BLaER1 (cell line): ENCODE measurements at regions not wholly inside any gene's neighbourhood (a gene's known extent, or its start where the extent isn't known, plus 50 kb on each side); places are given as distances from the start of the nearest gene placed in this dataset.
"Not testable (repeated sequence)": the region's sequence is repeated elsewhere in the genome, so short reads cannot be mapped to it uniquely, and the experiment has no call there.

ENCODE experiments used
- H3K27ac ChIP-seq: shearing (Covaris generic); formaldehyde crosslinking; 2 replicates; pipeline ENCODE4 v1.8.1; 2022
- H3K27me3 ChIP-seq: shearing (Covaris generic); formaldehyde crosslinking; 2 replicates; pipeline ENCODE4 v1.8.1; 2022
- H3K36me3 ChIP-seq: shearing (Covaris generic); formaldehyde crosslinking; 2 replicates; pipeline ENCODE4 v1.8.1; 2022
- H3K4me1 ChIP-seq: shearing (Covaris generic); formaldehyde crosslinking; 2 replicates; pipeline ENCODE4 v1.8.1; 2022
- H3K4me2 ChIP-seq: shearing (Covaris generic); formaldehyde crosslinking; 2 replicates; pipeline ENCODE4 v1.8.1; 2022
- H3K4me3 ChIP-seq: shearing (Covaris generic); formaldehyde crosslinking; 2 replicates; pipeline ENCODE4 v1.8.1; 2022
- H3K9ac ChIP-seq: shearing (Covaris generic); formaldehyde crosslinking; 2 replicates; pipeline ENCODE4 v1.8.1; 2022
- H3K9me3 ChIP-seq: shearing (Covaris generic); formaldehyde crosslinking; 2 replicates; pipeline ENCODE4 v1.8.1; 2022
- H4K20me1 ChIP-seq: shearing (Covaris generic); formaldehyde crosslinking; 2 replicates; pipeline ENCODE4 v1.8.1; 2022
- Cebpa-rat ChIP-seq: shearing (Covaris generic); IDR thresholded peaks from 2 replicates; pipeline ENCODE4 v1.8.1; 2022

DNA sequence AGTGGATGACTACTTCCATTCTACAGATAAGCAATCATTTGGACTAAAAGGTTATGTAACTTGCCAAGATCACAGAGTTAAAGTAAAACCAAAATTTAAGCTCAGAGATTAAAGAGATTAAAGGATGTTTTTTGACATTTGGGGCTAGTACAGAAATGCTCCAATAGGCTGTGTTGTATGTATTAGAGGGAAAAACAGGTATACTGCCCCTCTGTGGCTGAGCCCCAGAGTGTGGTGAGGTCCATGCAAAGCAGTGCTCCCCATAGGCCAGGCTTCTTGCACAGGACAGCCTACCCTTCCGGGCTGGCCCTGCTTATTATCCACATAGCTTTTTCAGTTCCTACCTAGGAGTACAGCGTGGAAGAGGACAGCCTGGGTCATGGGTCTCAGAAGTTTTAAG lies 322.8 kb downstream of the POM121L12 start:
- Histone ChIP-seq H4K20me1 (no peaks in the 10 kb centered on the region), H3K36me3 (no peaks in the 10 kb centered on the region), H3K27ac (no peak overlapping the region), H3K4me2 (no peak overlapping the region), H3K9ac (no peak overlapping the region), H3K9me3 (no peaks in the 10 kb centered on the region), H3K4me3 (no peak overlapping the region), H3K27me3 (no peaks in the 10 kb centered on the region), H3K4me1 (no peaks in the 10 kb centered on the region)
- TF ChIP-seq Cebpa-rat = no peak

GRCh38 chr7:53383131-53383530 lies 347.7 kb downstream of the POM121L12 start:
- no peaks in the 10 kb centered on the region for H3K9me3 ChIP-seq
- no peaks in the 10 kb centered on the region for H3K4me1 ChIP-seq
- no peaks in the 10 kb centered on the region for H4K20me1 ChIP-seq
- no peak overlapping the region for H3K4me3 ChIP-seq
- H3K9ac ChIP-seq = no peak overlapping the region
- H3K4me2 ChIP-seq = no peak overlapping the region
- H3K27ac ChIP-seq = no peak overlapping the region
- no peaks in the 10 kb centered on the region for H3K27me3 ChIP-seq
- H3K36me3 ChIP-seq = no peaks in the 10 kb centered on the region
- TF ChIP-seq Cebpa-rat = no peak

- not testable (repeated sequence) for H3K4me2 ChIP-seq, H3K4me1 ChIP-seq, H3K27ac ChIP-seq, H3K9ac ChIP-seq, H4K20me1 ChIP-seq, H3K27me3 ChIP-seq, H3K36me3 ChIP-seq, H3K4me3 ChIP-seq, H3K9me3 ChIP-seq
Observed at GRCh38 chr7:53385239-53385638, 349.8 kb downstream of the POM121L12 start.

- TF ChIP-seq Cebpa-rat = no peak
- H3K4me3 ChIP-seq = no peak overlapping the region
- H3K9ac ChIP-seq = no peak overlapping the region
Observed at GRCh38 chr7:53387515-53387914, 352.1 kb downstream of the POM121L12 start.

GRCh38 chr7:53397911-53398310 lies 362.5 kb downstream of the POM121L12 start:
- Histone ChIP-seq H3K9ac (no peak overlapping the region), H3K9me3 (no peaks in the 10 kb centered on the region), H3K4me1 (no peaks in the 10 kb centered on the region), H3K4me2 (no peak overlapping the region), H3K27ac (no peak overlapping the region), H3K27me3 (no peaks in the 10 kb centered on the region), H4K20me1 (no peaks in the 10 kb centered on the region), H3K4me3 (no peak overlapping the region), H3K36me3 (no peaks in the 10 kb centered on the region)
- TF ChIP-seq Cebpa-rat = no peak

More at GRCh38 chr7:53387515-53387914, 352.1 kb downstream of the POM121L12 start:
- no peaks in the 10 kb centered on the region for H3K4me1 ChIP-seq
- no peaks in the 10 kb centered on the region for H4K20me1 ChIP-seq
- no peaks in the 10 kb centered on the region for H3K36me3 ChIP-seq
- H3K4me2 ChIP-seq = no peak overlapping the region
- no peak overlapping the region for H3K27ac ChIP-seq
- H3K9me3 ChIP-seq = no peaks in the 10 kb centered on the region
- no peaks in the 10 kb centered on the region for H3K27me3 ChIP-seq

- no peak for TF ChIP-seq Cebpa-rat
- H3K27ac ChIP-seq = no peak overlapping the region
- no peaks in the 10 kb centered on the region for H3K36me3 ChIP-seq
- no peak overlapping the region for H3K9ac ChIP-seq
- H4K20me1 ChIP-seq = no peaks in the 10 kb centered on the region
- no peak overlapping the region for H3K4me2 ChIP-seq
- no peaks in the 10 kb centered on the region for H3K4me1 ChIP-seq
- H3K27me3 ChIP-seq = no peaks in the 10 kb centered on the region
- no peak overlapping the region for H3K4me3 ChIP-seq
- H3K9me3 ChIP-seq = no peaks in the 10 kb centered on the region
Observed at GRCh38 chr7:53398566-53398965, 363.1 kb downstream of the POM121L12 start.

DNA sequence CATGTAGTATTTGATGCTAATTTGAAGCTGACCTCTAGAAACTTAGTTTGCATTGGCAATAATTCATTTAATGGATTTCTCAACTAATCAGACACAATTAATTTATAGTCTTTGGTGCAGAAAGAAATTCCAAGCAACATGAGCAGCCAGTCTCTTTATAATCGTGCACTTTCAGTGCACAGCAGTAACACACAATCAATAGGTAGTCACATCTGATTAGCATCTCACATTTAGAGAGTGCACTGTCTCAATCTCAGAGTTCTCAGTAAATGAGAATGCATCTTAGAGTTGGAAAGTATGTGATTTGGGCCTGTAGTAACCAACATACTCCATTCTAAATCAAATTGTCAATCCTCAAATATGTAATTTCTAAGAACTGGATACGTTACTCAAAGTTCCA lies 377.6 kb downstream of the POM121L12 start:
- no peak overlapping the region for H3K27ac ChIP-seq
- no peaks in the 10 kb centered on the region for H4K20me1 ChIP-seq
- no peaks in the 10 kb centered on the region for H3K9me3 ChIP-seq
- no peaks in the 10 kb centered on the region for H3K36me3 ChIP-seq
- no peak for TF ChIP-seq Cebpa-rat
- H3K27me3 ChIP-seq = no peaks in the 10 kb centered on the region
- no peak overlapping the region for H3K4me3 ChIP-seq
- H3K9ac ChIP-seq = no peak overlapping the region
- H3K4me2 ChIP-seq = no peak overlapping the region
- no peaks in the 10 kb centered on the region for H3K4me1 ChIP-seq

- H3K27me3 ChIP-seq = no peaks in the 10 kb centered on the region
- H3K4me3 ChIP-seq = no peak overlapping the region
- H3K4me1 ChIP-seq = no peaks in the 10 kb centered on the region
- no peak for TF ChIP-seq Cebpa-rat
- no peaks in the 10 kb centered on the region for H3K36me3 ChIP-seq
- H4K20me1 ChIP-seq = no peaks in the 10 kb centered on the region
- no peaks in the 10 kb centered on the region for H3K9me3 ChIP-seq
- no peak overlapping the region for H3K4me2 ChIP-seq
- no peak overlapping the region for H3K9ac ChIP-seq
- no peak overlapping the region for H3K27ac ChIP-seq
Observed at GRCh38 chr7:53415816-53416215, 380.4 kb downstream of the POM121L12 start.

- Histone ChIP-seq H3K36me3 (no peaks in the 10 kb centered on the region), H3K9me3 (no peaks in the 10 kb centered on the region), H3K4me1 (no peaks in the 10 kb centered on the region), H3K4me3 (no peak overlapping the region), H3K9ac (no peak overlapping the region), H3K4me2 (no peak overlapping the region), H3K27ac (no peak overlapping the region), H3K27me3 (no peaks in the 10 kb centered on the region), H4K20me1 (no peaks in the 10 kb centered on the region)
- no peak for TF ChIP-seq Cebpa-rat
Observed at GRCh38 chr7:53418834-53419482, 383.5 kb downstream of the POM121L12 start.

GRCh38 chr7:53420550-53420949 lies 385.1 kb downstream of the POM121L12 start:
- no peaks in the 10 kb centered on the region for H3K36me3 ChIP-seq
- H3K9me3 ChIP-seq = no peaks in the 10 kb centered on the region
- H3K27me3 ChIP-seq = no peaks in the 10 kb centered on the region
- H3K4me3 ChIP-seq = no peak overlapping the region
- no peaks in the 10 kb centered on the region for H3K4me1 ChIP-seq
- H3K27ac ChIP-seq = no peak overlapping the region
- no peak for TF ChIP-seq Cebpa-rat
- no peak overlapping the region for H3K4me2 ChIP-seq
- no peak overlapping the region for H3K9ac ChIP-seq
- no peaks in the 10 kb centered on the region for H4K20me1 ChIP-seq

GRCh38 chr7:53422291-53422690 lies 386.9 kb downstream of the POM121L12 start:
- H3K9me3 ChIP-seq = no peaks in the 10 kb centered on the region
- no peak for TF ChIP-seq Cebpa-rat
- H3K36me3 ChIP-seq = no peaks in the 10 kb centered on the region
- H3K27me3 ChIP-seq = no peaks in the 10 kb centered on the region
- no peak overlapping the region for H3K4me2 ChIP-seq
- no peak overlapping the region for H3K27ac ChIP-seq
- no peaks in the 10 kb centered on the region for H4K20me1 ChIP-seq
- H3K4me3 ChIP-seq = no peak overlapping the region
- no peak overlapping the region for H3K9ac ChIP-seq
- no peaks in the 10 kb centered on the region for H3K4me1 ChIP-seq
